ENCODE measurements at regions not wholly inside any gene's neighbourhood (a gene's known extent, or its start where the extent isn't known, plus 50 kb on each side); places are given as distances from the start of the nearest gene placed in this dataset.

- WGBS, 2 donors: 35% methylated on average over 4 of the region's 4 CpGs
- DNase-seq: no peak
- peaks cover 0 to 5% (median 2%) of the 10 kb centered on the region in 4 donors for H3K4me1 ChIP-seq
- H3K4me3 ChIP-seq: no peak overlapping the region
- TF ChIP-seq, protein P1, sequence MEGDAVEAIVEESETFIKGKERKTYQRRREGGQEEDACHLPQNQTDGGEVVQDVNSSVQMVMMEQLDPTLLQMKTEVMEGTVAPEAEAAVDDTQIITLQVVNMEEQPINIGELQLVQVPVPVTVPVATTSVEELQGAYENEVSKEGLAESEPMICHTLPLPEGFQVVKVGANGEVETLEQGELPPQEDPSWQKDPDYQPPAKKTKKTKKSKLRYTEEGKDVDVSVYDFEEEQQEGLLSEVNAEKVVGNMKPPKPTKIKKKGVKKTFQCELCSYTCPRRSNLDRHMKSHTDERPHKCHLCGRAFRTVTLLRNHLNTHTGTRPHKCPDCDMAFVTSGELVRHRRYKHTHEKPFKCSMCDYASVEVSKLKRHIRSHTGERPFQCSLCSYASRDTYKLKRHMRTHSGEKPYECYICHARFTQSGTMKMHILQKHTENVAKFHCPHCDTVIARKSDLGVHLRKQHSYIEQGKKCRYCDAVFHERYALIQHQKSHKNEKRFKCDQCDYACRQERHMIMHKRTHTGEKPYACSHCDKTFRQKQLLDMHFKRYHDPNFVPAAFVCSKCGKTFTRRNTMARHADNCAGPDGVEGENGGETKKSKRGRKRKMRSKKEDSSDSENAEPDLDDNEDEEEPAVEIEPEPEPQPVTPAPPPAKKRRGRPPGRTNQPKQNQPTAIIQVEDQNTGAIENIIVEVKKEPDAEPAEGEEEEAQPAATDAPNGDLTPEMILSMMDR (IDR thresholded peaks at IDR 0.05): no peak
- TF ChIP-seq POLR2A (IDR thresholded peaks at IDR 0.05) (no peak), EP300 (IDR thresholded peaks at IDR 0.05) (no peak), POLR2AphosphoS5 (IDR thresholded peaks at IDR 0.05) (no peak)
- no peaks in the 10 kb centered on the region for H3K27me3 ChIP-seq
- H3K27ac ChIP-seq: peak overlapping the region in 2 of 4 donors; percentile 12 to 32
- H3K9me3 ChIP-seq: no peaks in the 10 kb centered on the region
- H3K36me3 ChIP-seq: no peaks in the 10 kb centered on the region
- ATAC-seq (ENCODE audit: low FRiP score in 2 of 2): peak in 1 of 2 donors; percentile 84
These were observed 202.7 kb upstream of the CDKN2B start for GRCh38 chr9:22211588-22212360.

GRCh38 chr9:22214021-22214420, 204.9 kb upstream of the CDKN2B start:
- no peak for DNase-seq
- Histone ChIP-seq H3K27me3 (no peaks in the 10 kb centered on the region), H3K36me3 (no peaks in the 10 kb centered on the region), H3K4me3 (no peak overlapping the region), H3K9me3 (no peaks in the 10 kb centered on the region), H3K4me1 (peaks cover 0 to 5% (median under 1%) of the 10 kb centered on the region in 4 donors), H3K27ac (no peak overlapping the region)
- WGBS, 2 donors: 96% methylated on average over 3 of the region's 3 CpGs
- ATAC-seq (ENCODE audit: low FRiP score in 2 of 2): no peak
- TF ChIP-seq, protein P1 (IDR thresholded peaks at IDR 0.05): no peak

GRCh38 chr9:22214497-22215031, 205.5 kb upstream of the CDKN2B start:
- 51 to 74% methylated on average over 2 of the region's 2 CpGs for WGBS, 2 donors
- Histone ChIP-seq H3K36me3 (no peaks in the 10 kb centered on the region), H3K4me3 (no peak overlapping the region), H3K27ac (no peak overlapping the region), H3K27me3 (no peaks in the 10 kb centered on the region), H3K9me3 (no peaks in the 10 kb centered on the region), H3K4me1 (peaks cover 0 to 5% (median 0%) of the 10 kb centered on the region in 4 donors)
- TF ChIP-seq EP300 (IDR thresholded peaks at IDR 0.05): no peak
- no peak for TF ChIP-seq POLR2A (IDR thresholded peaks at IDR 0.05)
- TF ChIP-seq, protein P1 (IDR thresholded peaks at IDR 0.05): no peak
- TF ChIP-seq POLR2AphosphoS5 (IDR thresholded peaks at IDR 0.05): no peak
- ATAC-seq (ENCODE audit: low FRiP score in 2 of 2) (no peak), DNase-seq (no peak)

DNA sequence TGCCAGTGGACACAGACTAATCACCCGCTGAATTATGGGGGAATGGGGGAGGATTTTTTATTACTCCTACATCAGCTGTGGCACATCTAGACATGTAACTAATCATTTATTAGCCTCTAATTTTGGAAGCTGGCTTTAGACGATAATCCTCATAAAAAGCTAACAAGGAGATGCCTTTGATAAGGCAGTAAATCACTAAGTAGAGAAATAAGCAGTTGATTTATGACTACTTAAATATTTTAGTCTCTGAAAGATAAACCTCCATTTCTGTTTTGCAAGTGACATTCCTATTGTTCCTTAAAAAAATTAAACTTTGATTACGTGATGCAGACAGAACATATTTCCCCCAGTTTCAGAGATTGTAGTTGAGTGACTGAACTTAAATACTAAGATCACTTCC, 206.4 kb upstream of the CDKN2B start:
- peaks cover 0 to 5% (median 0%) of the 10 kb centered on the region in 4 donors for H3K4me1 ChIP-seq
- no peaks in the 10 kb centered on the region for H3K27me3 ChIP-seq
- no peak overlapping the region for H3K4me3 ChIP-seq
- DNase-seq (no peak), ATAC-seq (ENCODE audit: low FRiP score in 2 of 2) (no peak)
- no peaks in the 10 kb centered on the region for H3K9me3 ChIP-seq
- TF ChIP-seq POLR2A (IDR thresholded peaks at IDR 0.05): no peak
- TF ChIP-seq, protein P1 (IDR thresholded peaks at IDR 0.05): no peak
- no peak for TF ChIP-seq POLR2AphosphoS5 (IDR thresholded peaks at IDR 0.05)
- no peak for TF ChIP-seq EP300 (IDR thresholded peaks at IDR 0.05)
- no peaks in the 10 kb centered on the region for H3K36me3 ChIP-seq
- H3K27ac ChIP-seq: no peak overlapping the region
- 69 to 84% methylated on average over 3 of the region's 3 CpGs for WGBS, 2 donors

All from upper lobe of left lung (tissue), 6 donors.